GM19438 (cell line): ENCODE measurements at regions not wholly inside any gene's neighbourhood (a gene's known extent, or its start where the extent isn't known, plus 50 kb on each side); places are given as distances from the start of the nearest gene placed in this dataset.

Experiments
- ATAC-seq: cut with Tn5 transposase; IDR thresholded peaks from one replicate; pipeline ENCODE4 v1.9.1; 2021; ENCODE audit warnings: low read depth; ENCODE audit not compliant: unreplicated experiment

DNA sequence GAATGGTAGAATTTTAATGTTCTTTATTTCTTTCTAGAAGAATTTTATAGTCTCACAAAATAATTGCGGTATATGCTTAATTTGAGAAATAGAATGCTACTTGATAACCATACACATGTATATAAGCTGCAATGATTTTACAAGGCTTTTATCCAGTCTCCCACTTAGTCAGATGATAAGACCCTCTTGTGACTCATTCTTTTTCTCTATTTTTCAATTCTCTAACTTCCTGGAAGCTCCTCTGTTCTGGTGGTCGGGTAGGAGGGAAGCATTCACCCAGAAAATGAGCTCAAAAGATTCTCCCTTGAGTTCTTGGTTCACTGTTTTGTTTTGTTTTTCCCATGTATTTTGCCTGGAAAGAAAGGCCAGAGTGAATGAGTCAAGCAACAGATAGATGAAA, 546.6 kb downstream of the INHBA start:
- ATAC-seq = no peak

DNA sequence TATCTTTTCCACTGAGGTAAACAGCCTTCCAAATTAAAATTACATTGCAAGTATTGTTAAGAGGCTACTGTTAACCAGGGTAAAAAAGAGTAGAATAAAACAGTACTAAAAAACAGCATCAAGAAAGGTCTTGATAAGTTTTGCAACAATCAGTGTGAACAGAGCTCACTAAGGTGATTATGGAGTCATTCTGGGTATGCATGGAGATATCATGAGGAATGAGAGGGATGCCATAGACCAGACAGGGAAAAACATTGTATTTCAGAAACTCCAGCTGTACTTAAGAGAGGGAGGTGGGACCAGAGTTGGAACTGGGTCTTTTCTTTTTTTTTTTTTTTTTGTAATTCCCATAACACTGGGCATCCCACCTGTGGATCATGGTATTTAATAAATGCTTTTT, 549.6 kb downstream of the INHBA start:
- no peak for ATAC-seq

DNA sequence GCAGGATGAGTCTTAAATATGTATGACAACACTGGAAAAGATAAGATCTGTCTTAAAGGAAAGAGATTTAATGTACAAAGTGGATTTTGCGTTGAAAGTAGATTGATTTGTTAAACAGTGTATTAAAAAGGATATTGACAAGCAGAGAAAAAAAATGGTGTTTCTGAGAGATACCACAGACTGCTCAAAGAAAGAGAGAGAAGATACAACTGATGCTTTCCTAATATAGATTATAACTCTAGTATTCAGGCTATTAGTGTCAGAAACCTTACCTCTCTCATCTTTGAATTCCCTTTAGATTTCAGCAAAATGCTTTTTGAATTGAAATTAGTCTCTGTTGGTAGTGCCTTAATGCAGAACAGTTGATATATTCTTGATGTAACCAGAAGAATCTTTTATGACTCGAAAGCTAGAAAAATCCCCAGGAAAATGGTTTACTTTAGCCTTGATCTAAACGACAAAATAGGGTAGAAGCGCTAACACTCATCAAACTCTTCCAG, 550.7 kb downstream of the INHBA start:
- no peak for ATAC-seq

DNA sequence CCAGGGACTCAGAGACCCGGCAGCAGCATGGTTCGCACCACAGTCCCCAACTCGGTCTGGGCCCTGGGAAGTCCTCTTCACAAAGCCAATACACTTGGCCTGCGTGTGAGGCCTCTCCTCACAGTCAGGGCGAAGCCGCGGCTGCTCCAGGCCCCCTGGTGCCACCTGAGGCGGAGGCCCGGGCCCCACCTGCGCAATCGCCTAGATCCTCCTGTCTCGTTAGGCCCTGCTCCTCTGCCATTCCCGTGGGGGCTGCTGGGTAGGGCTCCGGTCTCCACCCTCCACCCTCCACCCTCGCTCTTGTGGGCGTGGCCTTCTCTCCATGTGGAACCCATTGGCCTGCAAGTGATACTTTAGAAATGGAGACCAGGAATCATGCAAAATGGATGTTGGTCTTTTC, 553.3 kb downstream of the INHBA start:
- ATAC-seq = no peak

DNA sequence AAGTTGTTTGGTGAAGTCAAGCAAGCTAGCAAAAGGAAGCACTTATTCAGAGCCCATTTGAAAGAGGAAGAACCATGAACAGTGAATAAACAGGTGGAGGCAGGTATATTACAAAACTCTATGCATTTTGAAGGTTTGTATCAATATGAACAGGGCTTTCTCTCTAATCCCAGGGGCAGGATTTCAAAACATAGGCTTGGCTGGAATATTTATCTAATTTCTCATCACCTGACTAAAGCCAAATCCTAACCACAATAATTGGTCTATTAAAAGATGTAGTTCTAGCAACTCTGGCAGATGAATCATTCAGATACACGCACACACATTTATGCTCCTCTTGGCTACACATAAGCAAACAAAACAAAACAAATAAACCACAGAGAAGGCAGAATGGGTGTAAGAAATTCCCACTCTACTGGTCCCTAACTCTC, 554.4 kb downstream of the INHBA start:
- no peak for ATAC-seq

DNA sequence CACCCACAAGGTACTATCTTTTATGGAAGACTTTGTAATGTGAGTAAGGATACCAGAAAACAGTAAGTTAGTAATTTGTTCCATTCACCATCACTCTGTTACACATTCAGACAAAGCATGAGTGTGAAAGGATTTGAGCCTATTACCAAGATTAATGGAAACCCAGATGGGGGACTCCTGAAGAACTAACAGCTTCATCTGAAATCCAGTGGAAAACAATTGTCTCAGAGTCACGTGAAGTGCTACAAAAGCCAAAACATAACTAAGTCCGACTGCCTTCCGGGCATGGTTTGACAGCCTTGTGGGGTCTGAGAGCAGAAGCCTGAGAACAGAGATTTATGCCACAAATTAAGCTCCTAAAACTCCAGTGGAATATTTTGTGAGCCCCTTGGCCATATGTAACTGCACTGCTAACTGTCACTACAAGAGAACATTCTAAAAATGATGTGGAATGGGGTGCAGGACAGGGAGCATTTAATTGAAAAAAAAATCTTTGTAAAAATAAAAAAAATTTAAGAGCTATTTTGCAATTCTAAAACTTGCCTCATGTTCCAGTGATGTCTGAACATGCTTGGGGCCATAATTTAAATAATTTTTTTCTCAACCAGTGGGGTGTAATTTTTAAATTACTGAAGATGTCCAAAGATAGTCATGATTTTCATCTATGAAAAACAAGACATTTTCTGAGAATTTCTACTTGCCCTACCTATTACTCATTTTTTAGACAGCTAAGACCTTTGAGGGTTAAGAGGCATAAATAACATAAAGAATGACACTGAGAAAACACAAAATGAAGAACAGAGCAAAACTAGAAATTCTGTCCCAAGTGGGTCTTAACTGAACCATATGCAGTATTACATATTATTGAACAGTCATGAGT, 555.0 kb downstream of the INHBA start:
- ATAC-seq = no peak

DNA sequence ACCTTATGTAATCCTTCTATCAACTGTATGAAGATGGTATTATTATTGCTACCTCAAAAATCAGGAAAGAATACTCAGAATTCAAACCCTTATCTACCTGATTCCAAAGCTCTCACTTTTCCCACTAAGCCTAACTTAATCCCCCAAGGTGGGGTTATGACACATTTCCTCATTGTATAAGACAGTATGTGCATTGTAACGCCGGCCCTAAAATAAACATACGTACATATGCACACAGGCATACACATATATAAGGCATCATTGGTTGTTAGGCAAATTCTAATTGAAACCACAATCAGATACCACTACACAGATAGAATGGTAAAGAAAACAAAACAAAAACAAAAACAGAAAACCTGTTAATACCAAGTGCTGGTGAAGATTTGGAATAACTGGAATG, 556.5 kb downstream of the INHBA start:
- no peak for ATAC-seq

DNA sequence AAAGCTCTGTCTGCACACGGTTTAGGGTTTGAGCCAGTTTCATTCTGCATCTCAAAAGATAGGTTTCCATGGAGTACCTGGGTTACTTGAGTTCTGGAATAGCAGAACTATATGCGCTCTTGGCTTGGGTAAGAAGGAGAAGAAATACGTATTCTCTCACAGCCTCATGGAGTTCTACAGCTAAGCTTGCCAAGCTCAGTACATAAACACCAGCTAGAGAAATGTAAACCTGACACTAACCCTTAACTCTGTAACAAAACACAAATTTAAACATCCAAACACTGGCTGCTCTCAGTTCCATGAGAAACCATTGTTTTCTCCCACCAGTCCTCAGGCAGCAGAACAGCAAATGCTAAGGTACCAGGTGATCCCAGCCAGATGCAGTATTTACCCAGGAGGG, 557.2 kb downstream of the INHBA start:
- ATAC-seq = no peak

DNA sequence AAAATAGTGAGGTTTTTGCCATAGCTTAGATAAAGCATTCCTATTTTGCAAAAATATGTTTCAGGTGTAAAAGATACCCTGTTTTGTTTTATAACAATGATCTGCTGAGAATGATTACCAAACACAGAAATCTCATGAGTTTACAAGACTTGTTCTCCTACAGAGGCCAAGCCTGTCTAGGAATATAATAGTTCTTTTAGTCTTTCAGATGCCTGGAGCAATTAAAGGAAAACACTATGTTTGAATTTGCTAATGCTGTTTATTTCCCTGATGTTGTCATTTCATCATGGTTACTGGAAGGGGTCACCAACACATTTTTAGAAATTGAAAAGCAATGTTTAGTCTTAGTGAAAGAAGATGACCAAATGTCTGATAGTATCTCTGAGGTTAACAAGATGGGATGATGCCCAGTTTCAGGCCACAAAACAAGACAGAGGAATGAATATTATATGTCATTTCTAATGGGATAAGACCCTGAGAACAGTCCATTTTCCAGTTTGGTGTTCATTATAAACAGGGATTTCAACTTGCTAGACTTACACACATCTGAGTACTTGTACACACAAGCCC, 559.9 kb downstream of the INHBA start:
- no peak for ATAC-seq

DNA sequence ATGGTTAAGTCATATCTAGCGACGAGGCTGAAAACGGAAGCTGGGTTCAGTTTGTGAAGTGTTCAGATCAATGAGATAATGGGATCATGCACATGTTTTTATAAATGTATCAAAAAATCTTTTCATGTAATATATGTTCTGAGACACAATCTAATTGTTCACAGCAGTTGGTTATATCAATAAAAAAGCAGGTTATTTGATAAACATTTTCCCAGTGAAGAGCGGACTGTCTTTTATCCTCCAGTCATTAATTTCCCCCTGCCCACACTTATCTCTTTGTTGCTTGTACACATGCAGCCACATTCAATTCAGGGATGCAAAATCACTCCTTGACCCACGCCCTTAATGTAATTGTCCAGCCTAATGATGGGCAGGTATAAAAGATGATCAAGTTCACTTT, 563.1 kb downstream of the INHBA start:
- ATAC-seq = no peak

DNA sequence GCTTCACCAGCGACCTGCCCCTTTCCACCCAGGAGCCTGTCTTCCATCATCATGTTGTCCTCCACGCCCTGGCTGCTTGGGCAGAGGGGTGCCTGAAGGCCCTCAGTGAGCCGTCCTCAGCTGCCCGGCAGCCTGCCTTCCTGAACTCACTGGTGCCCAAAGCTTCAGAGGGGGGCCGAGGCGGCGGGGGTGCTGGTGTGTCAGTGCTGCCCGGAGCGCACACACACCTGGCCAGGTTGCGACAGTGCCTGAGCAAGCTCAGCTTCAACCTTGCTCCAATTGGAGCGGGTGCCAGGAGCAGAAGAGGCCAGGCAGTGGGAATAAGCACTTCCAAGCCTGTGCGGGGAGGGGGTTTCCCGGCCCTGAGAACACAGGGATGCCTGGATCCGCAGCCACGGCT, 566.3 kb downstream of the INHBA start:
- no peak for ATAC-seq

DNA sequence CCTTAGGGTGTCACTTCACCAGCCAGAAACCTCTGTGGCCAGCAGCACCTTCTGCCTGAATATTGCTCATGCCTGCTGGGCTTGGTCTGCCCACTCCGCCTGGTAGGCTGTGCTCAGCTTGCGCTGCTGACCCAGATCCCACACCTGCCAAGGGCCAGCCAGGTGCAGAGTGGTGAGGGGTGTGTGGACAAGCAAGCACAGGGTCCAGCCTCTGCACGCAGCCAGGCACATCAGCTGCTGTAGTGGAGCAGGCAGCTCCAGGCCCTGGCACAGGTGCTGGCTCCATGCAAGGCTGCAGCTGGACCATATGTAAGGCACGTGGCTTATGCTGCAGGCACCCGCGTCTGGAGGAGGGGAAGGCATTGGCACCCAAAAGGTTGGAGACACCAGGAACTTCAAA, 567.4 kb downstream of the INHBA start:
- no peak for ATAC-seq

DNA sequence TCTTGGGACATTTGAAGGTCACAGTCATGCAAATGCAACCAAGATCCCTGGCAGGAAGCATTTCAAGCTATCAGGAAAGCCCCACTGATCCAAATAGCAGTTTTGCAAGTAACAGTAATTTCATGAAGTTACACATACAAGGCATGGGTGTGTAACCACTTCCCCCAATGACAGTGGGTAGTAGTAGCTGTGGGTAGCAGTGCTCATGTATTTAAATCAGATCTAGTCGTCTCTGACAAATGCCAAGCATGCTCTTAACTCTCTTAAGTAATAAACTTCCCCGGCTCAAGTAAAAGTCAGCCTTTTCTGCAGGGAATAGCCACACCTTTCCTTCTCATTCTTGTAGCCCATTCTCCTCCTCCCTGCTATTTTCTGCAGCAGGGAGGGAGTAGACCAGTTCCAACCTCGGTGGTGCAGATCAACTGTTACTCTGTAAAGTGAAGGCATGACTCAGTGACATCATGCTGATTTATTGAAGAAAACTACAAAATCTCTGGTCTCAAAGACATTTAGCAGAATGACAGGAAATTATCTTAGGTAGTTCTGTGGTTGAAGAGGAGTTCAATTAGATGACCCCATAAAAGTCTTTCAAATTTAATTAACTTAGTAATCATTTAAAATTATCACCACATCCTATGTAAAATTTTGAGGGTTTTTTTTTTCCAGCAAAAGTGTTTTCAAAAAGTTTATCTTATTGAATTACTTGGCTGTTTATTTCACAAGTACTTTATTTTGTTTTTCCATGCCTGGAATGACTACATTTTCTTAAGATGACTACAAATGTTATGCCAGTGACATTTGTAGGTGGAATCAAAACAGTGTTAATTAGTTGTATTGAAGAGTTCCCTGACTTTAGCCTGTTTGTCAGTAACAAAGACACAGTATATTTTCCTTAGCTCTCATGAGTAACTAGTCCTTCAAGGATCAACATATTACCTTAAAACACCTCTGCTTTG, 568.3 kb downstream of the INHBA start:
- ATAC-seq = peak; percentile 73

DNA sequence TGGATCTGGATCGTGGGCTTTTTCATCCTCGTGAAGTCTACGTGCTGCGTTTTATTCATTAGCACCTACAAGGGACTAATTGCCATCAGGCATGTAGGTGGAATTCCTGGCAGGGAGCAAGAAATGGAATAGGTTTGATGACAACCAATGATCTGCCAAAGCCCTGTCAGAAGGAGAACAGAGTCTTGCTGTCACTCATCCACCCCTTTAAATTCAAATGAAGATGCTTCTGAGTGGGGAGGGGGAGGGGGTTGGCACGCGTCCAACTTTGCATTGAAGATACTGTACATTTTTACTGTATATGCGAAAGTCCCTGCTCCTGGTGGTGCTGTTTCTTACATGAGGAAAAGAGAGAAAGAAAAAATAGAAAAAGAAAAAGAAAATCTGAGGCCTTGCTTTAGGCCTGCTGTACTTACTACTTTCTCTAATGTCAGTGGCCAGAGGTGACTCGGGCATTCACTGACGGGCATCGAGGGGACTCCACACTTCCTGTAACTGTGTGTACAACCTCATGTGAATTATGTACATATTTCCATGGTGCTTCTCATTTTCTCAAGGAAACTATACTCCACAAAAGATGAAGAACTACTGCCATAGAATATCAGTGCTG, 569.1 kb downstream of the INHBA start:
- peak; percentile 36 for ATAC-seq

DNA sequence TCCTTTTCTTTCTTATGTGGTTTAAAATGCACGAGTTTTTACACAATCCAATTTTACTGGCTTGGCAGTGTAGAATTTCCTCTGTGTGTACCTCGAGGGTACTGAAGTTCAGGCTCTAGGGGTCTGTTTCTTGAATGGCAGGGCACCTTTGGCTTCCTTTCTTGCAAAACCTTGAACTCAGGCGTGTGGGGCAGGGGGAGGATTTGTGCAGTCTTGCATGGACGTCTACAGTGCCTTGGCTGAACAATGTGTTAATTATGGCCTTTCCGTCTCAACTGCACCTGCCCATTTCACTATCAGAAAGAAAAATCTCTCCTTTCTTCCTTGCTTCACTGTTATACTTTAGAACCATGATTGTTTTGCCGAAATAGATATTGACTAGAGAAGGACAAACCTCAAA, 570.9 kb downstream of the INHBA start:
- no peak for ATAC-seq

DNA sequence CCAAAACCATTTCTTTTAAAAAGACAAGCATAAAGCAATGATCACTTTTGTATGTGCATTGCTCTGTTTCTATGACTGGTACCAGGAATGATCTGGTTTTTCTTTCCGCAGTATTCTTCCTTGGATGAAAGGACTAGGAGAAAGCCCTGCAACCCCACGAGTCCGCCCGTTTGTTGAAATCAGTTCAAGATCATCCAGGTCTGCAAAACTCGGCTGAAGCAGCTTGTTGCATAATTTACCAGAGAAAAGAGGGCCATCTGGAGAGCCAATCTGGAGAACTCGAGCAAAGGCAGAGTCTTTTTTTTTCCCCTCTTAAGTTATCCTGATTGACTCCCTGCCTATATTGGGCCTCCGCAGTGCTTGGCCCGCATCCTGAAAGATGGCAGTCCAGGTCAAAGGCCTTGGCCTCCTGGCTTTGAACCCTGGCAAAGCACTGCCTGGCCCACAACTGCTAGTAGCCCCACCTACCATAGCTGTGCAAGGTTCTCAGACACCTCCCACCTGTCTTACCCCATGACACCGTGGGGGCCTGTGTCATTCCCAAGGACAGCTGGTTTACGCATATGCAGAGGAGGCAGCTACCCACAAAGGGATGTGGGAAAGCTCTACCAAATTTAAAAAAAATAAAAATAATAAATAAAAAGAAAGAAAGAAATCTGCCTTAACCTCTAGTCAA, 572.2 kb downstream of the INHBA start:
- ATAC-seq = no peak

DNA sequence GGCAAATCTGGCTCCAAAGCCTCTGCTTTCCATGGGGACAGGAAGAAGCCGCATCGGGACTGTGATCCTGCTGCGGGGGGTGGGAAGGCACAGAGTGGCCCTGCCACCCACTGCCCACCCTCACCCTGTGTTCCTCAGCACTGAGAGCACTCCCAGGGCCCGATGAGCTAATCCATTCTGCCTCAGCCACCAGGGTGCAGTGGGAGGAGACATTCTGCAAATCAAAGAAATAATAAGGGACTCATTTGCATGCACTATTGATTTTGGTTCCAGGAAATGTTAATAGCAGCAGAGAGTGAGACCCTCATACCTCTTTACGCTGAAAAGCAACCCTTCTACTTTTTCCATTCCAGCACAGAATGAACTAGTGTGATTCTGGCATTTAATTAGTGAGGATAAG, 572.8 kb downstream of the INHBA start:
- ATAC-seq = no peak

DNA sequence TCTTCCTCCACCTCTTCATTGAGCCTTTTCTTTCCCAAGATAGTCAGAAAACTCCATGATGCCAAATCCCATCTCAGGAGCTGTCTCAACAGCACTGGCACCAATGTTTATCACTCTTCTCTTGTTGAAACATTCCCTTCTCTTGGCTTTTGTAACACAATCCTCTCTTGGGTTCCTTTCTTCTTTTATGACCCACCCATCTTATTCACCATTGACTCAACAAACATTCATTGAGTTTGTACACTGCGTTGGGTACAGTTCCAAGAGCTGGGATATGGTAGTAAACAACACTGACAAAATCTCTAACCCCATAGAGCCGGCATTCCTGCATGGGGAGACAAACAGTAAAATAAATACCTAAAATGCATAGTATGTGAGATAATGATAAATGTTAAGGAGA, 577.5 kb downstream of the INHBA start:
- ATAC-seq = no peak

DNA sequence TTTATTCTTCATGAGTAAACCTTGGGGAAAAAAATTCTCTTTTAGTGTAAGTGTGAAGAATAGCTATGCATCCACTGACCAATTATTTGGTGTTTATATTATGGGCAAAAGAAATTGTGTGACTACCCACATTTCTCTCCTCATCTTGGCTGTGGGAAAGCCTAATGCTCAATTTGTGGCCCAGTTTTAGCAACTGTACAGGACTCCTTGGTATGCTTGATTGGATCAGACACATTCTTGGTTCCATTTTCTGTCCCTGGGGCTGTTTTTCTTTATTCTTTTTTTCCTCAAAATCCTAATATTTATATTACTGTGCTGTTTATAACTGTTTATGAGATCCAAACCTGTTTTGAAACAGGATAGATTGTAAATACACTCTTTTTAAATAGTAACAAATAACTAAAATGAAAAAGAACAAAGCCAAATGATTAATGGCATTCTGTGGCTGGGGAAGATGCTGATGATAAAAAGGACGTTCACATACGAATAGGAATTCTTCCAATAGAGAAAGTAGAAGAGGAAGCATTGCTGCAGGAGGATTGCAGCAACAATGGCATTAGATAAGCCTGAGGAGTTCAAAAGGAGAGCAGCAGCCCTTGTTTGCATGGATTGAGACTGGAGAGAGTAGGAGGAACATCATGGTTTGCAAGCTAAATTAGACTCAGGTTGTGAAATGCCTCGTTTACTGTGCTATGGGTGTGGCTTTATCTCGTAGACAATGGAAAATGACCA, 580.5 kb downstream of the INHBA start:
- ATAC-seq = no peak
